Ishikawa (cell line): ENCODE measurements at regions not wholly inside any gene's neighbourhood (a gene's known extent, or its start where the extent isn't known, plus 50 kb on each side); places are given as distances from the start of the nearest gene placed in this dataset.

Source experiments
- CEBPB ChIP-seq: IDR thresholded peaks from 2 replicates; pipeline ENCODE4 v1.6.1; 2012
- EP300 ChIP-seq: IDR thresholded peaks from 2 replicates; pipeline ENCODE4 v1.6.1; 2012; ENCODE audit warnings: borderline replicate concordance

GRCh38 chr11:23856654-23857053, 640.2 kb upstream of the LUZP2 start:
- TF ChIP-seq CEBPB (0 out of 2 replicates have a peak, but pooled peaks have one; percentile 30), EP300 (no peak)
